ENCODE measurements at regions not wholly inside any gene's neighbourhood (a gene's known extent, or its start where the extent isn't known, plus 50 kb on each side); places are given as distances from the start of the nearest gene placed in this dataset.

GRCh38 chr7:79684384-79684783 lies 230.9 kb upstream of the MAGI2 start:
- no peak overlapping the region for H3K27ac Mint-ChIP-seq

GRCh38 chr7:79683916-79684315 lies 230.4 kb upstream of the MAGI2 start:
- Mint-ChIP-seq H3K36me3 (ENCODE audit: low read depth) (no peaks in the 10 kb centered on the region), H3K9me3 (peaks cover 14% of the 10 kb centered on the region), H3K27ac (no peak overlapping the region)

More at GRCh38 chr7:79684384-79684783, 230.9 kb upstream of the MAGI2 start:
- Mint-ChIP-seq H3K4me3 (no peak overlapping the region), H3K27me3 (no peaks in the 10 kb centered on the region), H3K4me1 (ENCODE audit: low read depth) (no peaks in the 10 kb centered on the region), H3K9me3 (peaks cover 14% of the 10 kb centered on the region), H3K36me3 (ENCODE audit: low read depth) (no peaks in the 10 kb centered on the region)
- DNase-seq, result no peak

GRCh38 chr7:79683185-79683890 lies 229.9 kb upstream of the MAGI2 start:
- Mint-ChIP-seq H3K4me3 (no peak overlapping the region), H3K4me1 (ENCODE audit: low read depth) (no peaks in the 10 kb centered on the region), H3K36me3 (ENCODE audit: low read depth) (no peaks in the 10 kb centered on the region), H3K9me3 (peaks cover 14% of the 10 kb centered on the region), H3K27me3 (no peaks in the 10 kb centered on the region), H3K27ac (no peak overlapping the region)
- no peak for DNase-seq

More at GRCh38 chr7:79683916-79684315, 230.4 kb upstream of the MAGI2 start:
- DNase-seq, result no peak
- no peaks in the 10 kb centered on the region for H3K4me1 Mint-ChIP-seq (ENCODE audit: low read depth)
- no peak overlapping the region for H3K4me3 Mint-ChIP-seq
- H3K27me3 Mint-ChIP-seq, result no peaks in the 10 kb centered on the region

- no peaks in the 10 kb centered on the region for H3K4me1 Mint-ChIP-seq (ENCODE audit: low read depth)
- H3K36me3 Mint-ChIP-seq (ENCODE audit: low read depth), result no peaks in the 10 kb centered on the region
- no peak for DNase-seq
- no peak overlapping the region for H3K4me3 Mint-ChIP-seq
- H3K27ac Mint-ChIP-seq, result no peak overlapping the region
- no peaks in the 10 kb centered on the region for H3K27me3 Mint-ChIP-seq
- peaks cover 16% of the 10 kb centered on the region for H3K9me3 Mint-ChIP-seq
These were observed 228.0 kb upstream of the MAGI2 start for GRCh38 chr7:79681454-79681853.

DNA sequence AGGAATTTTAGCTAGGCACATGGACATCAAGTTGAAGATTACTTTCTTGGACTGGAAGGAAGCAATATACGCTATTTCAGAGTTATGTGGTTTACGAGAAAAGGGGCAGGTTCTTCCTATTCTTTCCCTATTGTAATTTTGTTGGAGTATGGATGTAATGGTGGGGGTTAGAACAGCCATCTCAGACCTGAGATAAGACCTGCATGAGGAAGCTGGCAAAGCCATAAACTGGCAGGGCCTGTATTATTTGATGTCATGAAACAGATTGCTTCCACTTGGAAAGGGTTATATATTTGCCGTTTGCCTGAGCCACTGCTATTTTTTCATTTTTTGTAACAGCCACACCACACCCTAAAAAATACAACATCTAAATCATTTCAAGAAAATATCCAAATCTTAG lies 220.5 kb upstream of the MAGI2 start:
- Mint-ChIP-seq H3K9me3 (peaks cover 2% of the 10 kb centered on the region), H3K27me3 (no peaks in the 10 kb centered on the region), H3K36me3 (ENCODE audit: low read depth) (no peaks in the 10 kb centered on the region), H3K4me3 (no peak overlapping the region), H3K27ac (no peak overlapping the region), H3K4me1 (ENCODE audit: low read depth) (no peaks in the 10 kb centered on the region)
- no peak for DNase-seq

DNA sequence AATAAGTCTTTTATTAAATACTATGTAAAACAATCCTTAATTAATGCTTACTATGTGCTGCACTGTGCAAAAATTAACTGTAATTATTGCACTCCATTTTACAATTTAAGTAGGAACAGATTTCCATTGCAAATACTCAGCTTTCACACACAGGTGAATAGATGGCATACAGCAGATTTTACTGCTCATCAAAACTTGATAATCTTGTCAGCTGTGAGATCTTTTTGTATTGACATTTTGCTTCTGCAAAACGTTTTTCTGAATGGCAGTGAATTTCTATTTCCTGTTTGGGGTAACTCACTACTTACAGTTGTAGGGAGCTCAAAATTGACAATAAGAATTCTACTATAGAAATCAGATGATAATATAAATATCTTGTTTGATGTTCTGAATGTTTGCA lies 220.0 kb upstream of the MAGI2 start:
- H3K36me3 Mint-ChIP-seq (ENCODE audit: low read depth), result no peaks in the 10 kb centered on the region
- no peak overlapping the region for H3K27ac Mint-ChIP-seq
- no peak overlapping the region for H3K4me3 Mint-ChIP-seq
- no peaks in the 10 kb centered on the region for H3K27me3 Mint-ChIP-seq
- H3K4me1 Mint-ChIP-seq (ENCODE audit: low read depth), result no peaks in the 10 kb centered on the region
- H3K9me3 Mint-ChIP-seq, result peaks cover 2% of the 10 kb centered on the region
- DNase-seq, result no peak

- no peaks in the 10 kb centered on the region for H3K36me3 Mint-ChIP-seq (ENCODE audit: low read depth)
- no peak overlapping the region for H3K27ac Mint-ChIP-seq
- no peaks in the 10 kb centered on the region for H3K27me3 Mint-ChIP-seq
- H3K9me3 Mint-ChIP-seq, result peaks cover 2% of the 10 kb centered on the region
- H3K4me3 Mint-ChIP-seq, result no peak overlapping the region
- DNase-seq, result no peak
- H3K4me1 Mint-ChIP-seq (ENCODE audit: low read depth), result no peaks in the 10 kb centered on the region
These were observed 214.8 kb upstream of the MAGI2 start for GRCh38 chr7:79668292-79668691.

DNA sequence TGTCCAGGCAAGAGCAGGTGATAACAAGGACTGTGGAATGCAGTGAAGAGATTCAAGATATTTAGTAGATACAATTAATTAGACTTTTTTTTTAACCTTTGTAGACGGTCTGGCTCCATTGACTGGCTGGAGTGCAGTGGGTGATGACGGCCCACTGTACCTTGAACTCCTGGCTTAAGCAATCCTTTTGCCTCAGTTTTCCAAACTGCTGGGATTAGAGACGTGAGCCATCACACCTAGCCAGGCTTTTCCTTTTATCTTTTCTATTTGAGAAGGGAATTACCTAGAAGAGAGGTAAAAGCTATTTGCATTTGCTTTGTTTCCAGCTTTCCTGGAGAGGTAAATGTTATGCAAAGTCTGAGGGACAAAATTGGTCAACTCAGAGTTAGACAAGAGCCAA lies 213.0 kb upstream of the MAGI2 start:
- no peak for DNase-seq
- Mint-ChIP-seq H3K9me3 (peaks cover 2% of the 10 kb centered on the region), H3K27ac (no peak overlapping the region), H3K4me3 (no peak overlapping the region), H3K36me3 (ENCODE audit: low read depth) (no peaks in the 10 kb centered on the region), H3K27me3 (no peaks in the 10 kb centered on the region), H3K4me1 (ENCODE audit: low read depth) (no peaks in the 10 kb centered on the region)

GRCh38 chr7:79664884-79665676 lies 211.6 kb upstream of the MAGI2 start:
- Mint-ChIP-seq H3K4me3 (no peak overlapping the region), H3K27me3 (no peaks in the 10 kb centered on the region), H3K36me3 (ENCODE audit: low read depth) (no peaks in the 10 kb centered on the region), H3K27ac (no peak overlapping the region), H3K9me3 (peaks cover 2% of the 10 kb centered on the region), H3K4me1 (ENCODE audit: low read depth) (no peaks in the 10 kb centered on the region)
- no peak for DNase-seq

DNA sequence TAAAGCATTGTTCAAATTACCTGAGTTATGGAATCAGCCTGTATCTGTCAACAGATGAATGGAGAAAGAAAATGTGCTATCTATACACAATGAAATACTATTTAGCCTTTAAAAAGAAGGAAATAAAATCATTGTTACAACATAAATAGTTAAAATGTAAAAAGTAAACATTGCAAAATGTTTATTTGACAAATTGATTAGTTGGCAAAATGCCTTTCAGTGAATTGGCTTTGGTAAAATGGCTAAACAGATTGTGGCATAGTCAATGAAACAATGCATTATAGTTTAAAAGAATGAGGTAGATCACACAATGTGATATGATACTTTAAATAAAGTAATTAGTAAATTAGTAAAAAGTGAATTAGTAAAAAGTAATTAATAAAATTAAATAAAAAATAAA lies 204.8 kb upstream of the MAGI2 start:
- Mint-ChIP-seq H3K36me3 (ENCODE audit: low read depth) (no peaks in the 10 kb centered on the region), H3K9me3 (peaks cover 2% of the 10 kb centered on the region), H3K4me1 (ENCODE audit: low read depth) (no peaks in the 10 kb centered on the region), H3K4me3 (no peak overlapping the region), H3K27ac (no peak overlapping the region), H3K27me3 (no peaks in the 10 kb centered on the region)
- no peak for DNase-seq

DNA sequence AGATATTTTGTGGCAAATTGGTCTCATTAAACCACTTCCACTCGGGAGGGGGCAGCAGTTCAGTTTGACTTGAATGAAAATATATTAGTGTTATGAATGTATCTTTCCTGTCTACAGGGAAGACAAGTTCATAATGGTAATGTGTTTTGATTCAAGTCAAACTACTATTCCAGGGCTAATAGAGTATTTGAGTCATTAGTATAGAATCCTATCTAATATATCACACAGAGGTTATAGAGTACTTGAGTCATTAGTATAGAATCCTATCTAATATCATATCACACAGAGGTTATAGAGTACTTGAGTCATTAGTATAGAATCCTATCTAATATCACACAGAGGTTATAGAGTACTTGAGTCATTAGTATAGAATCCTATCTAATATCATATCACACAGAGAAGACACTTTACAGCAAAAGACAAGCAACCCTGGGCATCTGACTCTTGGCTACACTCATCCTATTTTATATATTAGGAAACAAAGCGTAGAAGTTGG lies 199.7 kb upstream of the MAGI2 start:
- Mint-ChIP-seq H3K27ac (no peak overlapping the region), H3K27me3 (no peaks in the 10 kb centered on the region), H3K4me1 (ENCODE audit: low read depth) (no peaks in the 10 kb centered on the region), H3K4me3 (no peak overlapping the region), H3K9me3 (no peaks in the 10 kb centered on the region), H3K36me3 (ENCODE audit: low read depth) (no peaks in the 10 kb centered on the region)
- DNase-seq, result no peak

- Mint-ChIP-seq H3K27ac (no peak overlapping the region), H3K4me3 (no peak overlapping the region), H3K36me3 (ENCODE audit: low read depth) (no peaks in the 10 kb centered on the region), H3K9me3 (no peaks in the 10 kb centered on the region), H3K4me1 (ENCODE audit: low read depth) (no peaks in the 10 kb centered on the region), H3K27me3 (no peaks in the 10 kb centered on the region)
- DNase-seq, result no peak
These were observed 199.2 kb upstream of the MAGI2 start for GRCh38 chr7:79652619-79653018.

- no peaks in the 10 kb centered on the region for H3K36me3 Mint-ChIP-seq (ENCODE audit: low read depth)
- H3K9me3 Mint-ChIP-seq, result no peaks in the 10 kb centered on the region
- no peak for DNase-seq
- H3K4me1 Mint-ChIP-seq (ENCODE audit: low read depth), result no peaks in the 10 kb centered on the region
- no peak overlapping the region for H3K4me3 Mint-ChIP-seq
- no peaks in the 10 kb centered on the region for H3K27me3 Mint-ChIP-seq
- H3K27ac Mint-ChIP-seq, result no peak overlapping the region
These were observed 194.2 kb upstream of the MAGI2 start for GRCh38 chr7:79647711-79648110.

DNA sequence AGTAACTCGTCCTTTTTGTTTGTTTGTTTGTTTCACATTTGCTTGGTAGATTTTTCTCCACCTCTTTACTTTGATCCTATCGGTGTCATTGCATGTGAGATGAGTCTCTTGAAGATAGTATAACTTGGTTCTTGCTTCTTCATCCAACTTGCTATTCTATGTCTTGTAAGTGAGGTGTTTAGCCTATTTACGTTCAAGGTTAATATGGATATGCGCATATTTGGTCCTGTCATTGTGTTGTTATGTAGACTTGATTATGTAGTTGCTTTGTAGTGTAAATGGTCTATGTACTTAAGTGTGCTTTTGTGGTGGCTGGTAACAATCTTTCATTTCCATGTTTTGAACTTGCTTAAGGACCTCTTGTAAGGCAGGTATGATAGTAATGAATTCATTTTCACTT lies 192.8 kb upstream of the MAGI2 start:
- DNase-seq, result no peak
- H3K9me3 Mint-ChIP-seq, result peaks cover 2% of the 10 kb centered on the region
- no peak overlapping the region for H3K27ac Mint-ChIP-seq
- no peaks in the 10 kb centered on the region for H3K27me3 Mint-ChIP-seq
- H3K4me3 Mint-ChIP-seq, result no peak overlapping the region
- H3K36me3 Mint-ChIP-seq (ENCODE audit: low read depth), result no peaks in the 10 kb centered on the region
- no peaks in the 10 kb centered on the region for H3K4me1 Mint-ChIP-seq (ENCODE audit: low read depth)

GRCh38 chr7:79636849-79637248 lies 183.4 kb upstream of the MAGI2 start:
- peaks cover 4% of the 10 kb centered on the region for H3K9me3 Mint-ChIP-seq
- no peaks in the 10 kb centered on the region for H3K36me3 Mint-ChIP-seq (ENCODE audit: low read depth)
- DNase-seq, result no peak
- H3K4me3 Mint-ChIP-seq, result no peak overlapping the region
- no peaks in the 10 kb centered on the region for H3K27me3 Mint-ChIP-seq
- H3K4me1 Mint-ChIP-seq (ENCODE audit: low read depth), result no peaks in the 10 kb centered on the region
- H3K27ac Mint-ChIP-seq, result no peak overlapping the region

All from activated T-cell treated with anti-CD3 and anti-CD28 coated beads, Interleukin-2, amount 50 U/mL, for 24 hours (primary cell).